ENCODE measurements at regions not wholly inside any gene's neighbourhood (a gene's known extent, or its start where the extent isn't known, plus 50 kb on each side); places are given as distances from the start of the nearest gene placed in this dataset.

- H3K9me3 ChIP-seq = no peaks in the 10 kb centered on the region
- TF ChIP-seq CTCF (IDR thresholded peaks at IDR 0.05; ENCODE audit: low read depth, low read length) = no peak
- H3K4me1 ChIP-seq = peaks cover 8% of the 10 kb centered on the region
- DNase-seq = no peak
- no peaks in the 10 kb centered on the region for H3K36me3 ChIP-seq
- H3K4me3 ChIP-seq (ENCODE audit: low read depth, low read length) = no peak overlapping the region
- no peaks in the 10 kb centered on the region for H3K27me3 ChIP-seq
Observed at GRCh38 chr5:66329078-66329477, 185.0 kb downstream of the SREK1 start.

- Histone ChIP-seq H3K27me3 (no peaks in the 10 kb centered on the region), H3K36me3 (no peaks in the 10 kb centered on the region), H3K4me3 (ENCODE audit: low read depth, low read length) (no peak overlapping the region), H3K9me3 (no peaks in the 10 kb centered on the region), H3K4me1 (no peaks in the 10 kb centered on the region)
- DNase-seq = no peak
- TF ChIP-seq CTCF (IDR thresholded peaks at IDR 0.05; ENCODE audit: low read depth, low read length) = no peak
Observed at GRCh38 chr5:66333192-66333591, 189.1 kb downstream of the SREK1 start.

- no peaks in the 10 kb centered on the region for H3K9me3 ChIP-seq
- no peaks in the 10 kb centered on the region for H3K4me1 ChIP-seq
- no peaks in the 10 kb centered on the region for H3K36me3 ChIP-seq
- H3K4me3 ChIP-seq (ENCODE audit: low read depth, low read length) = no peak overlapping the region
- TF ChIP-seq CTCF (IDR thresholded peaks at IDR 0.05; ENCODE audit: low read depth, low read length) = no peak
- H3K27me3 ChIP-seq = no peaks in the 10 kb centered on the region
- DNase-seq = no peak
Observed at GRCh38 chr5:66337626-66338226, 193.6 kb downstream of the SREK1 start.

GRCh38 chr5:66338828-66339227, 194.7 kb downstream of the SREK1 start:
- H3K4me1 ChIP-seq = no peaks in the 10 kb centered on the region
- no peaks in the 10 kb centered on the region for H3K36me3 ChIP-seq
- no peaks in the 10 kb centered on the region for H3K27me3 ChIP-seq
- H3K9me3 ChIP-seq = no peaks in the 10 kb centered on the region
- TF ChIP-seq CTCF (IDR thresholded peaks at IDR 0.05; ENCODE audit: low read depth, low read length) = no peak
- H3K4me3 ChIP-seq (ENCODE audit: low read depth, low read length) = no peak overlapping the region
- no peak for DNase-seq

- Histone ChIP-seq H3K4me1 (peaks cover 6% of the 10 kb centered on the region; the same call in 1 of the 2 replicates), H3K9me3 (no peaks in the 10 kb centered on the region), H3K27me3 (no peaks in the 10 kb centered on the region), H3K36me3 (no peaks in the 10 kb centered on the region), H3K4me3 (ENCODE audit: low read depth, low read length) (no peak overlapping the region)
- DNase-seq = no peak
- no peak for TF ChIP-seq CTCF (IDR thresholded peaks at IDR 0.05; ENCODE audit: low read depth, low read length)
Observed at GRCh38 chr5:66339896-66340295, 195.8 kb downstream of the SREK1 start.

GRCh38 chr5:66340786-66341185, 196.7 kb downstream of the SREK1 start:
- no peak for TF ChIP-seq CTCF (IDR thresholded peaks at IDR 0.05; ENCODE audit: low read depth, low read length)
- Histone ChIP-seq H3K36me3 (no peaks in the 10 kb centered on the region), H3K4me1 (peaks cover 6% of the 10 kb centered on the region; the same call in 1 of the 2 replicates), H3K27me3 (no peaks in the 10 kb centered on the region), H3K4me3 (ENCODE audit: low read depth, low read length) (no peak overlapping the region), H3K9me3 (no peaks in the 10 kb centered on the region)
- no peak for DNase-seq

Measured in BE2C (cell line).